ACC112 (cell line): ENCODE measurements at regions not wholly inside any gene's neighbourhood (a gene's known extent, or its start where the extent isn't known, plus 50 kb on each side); places are given as distances from the start of the nearest gene placed in this dataset.
A peak's percentile ranks its signal among the peaks of the same experiment; 100 is the strongest.

Experiments used
- H2AFZ ChIP-seq: fragments of 200-600 bp; sonication (generic); one replicate; pipeline ENCODE4 v1.6.0; 2017; ENCODE audit warnings: antibody characterized with exemption, low read length; ENCODE audit not compliant: unreplicated experiment
- H3K27ac ChIP-seq: fragments of 200-600 bp; sonication (generic); 2 replicates; pipeline ENCODE4 v1.5.1; 2014; ENCODE audit warnings: low read depth, mild to moderate bottlenecking, antibody characterized with exemption, low read length, moderate library complexity
- H3K27me3 ChIP-seq: fragments of 200-600 bp; sonication (generic); 2 replicates; pipeline ENCODE4 v1.6.1; 2014; ENCODE audit warnings: mild to moderate bottlenecking, antibody characterized with exemption, low read length, moderate library complexity, mixed read lengths; ENCODE audit not compliant: insufficient read depth
- H3K36me3 ChIP-seq: fragments of 200-600 bp; sonication (generic); 2 replicates; pipeline ENCODE4 v1.6.1; 2016; ENCODE audit warnings: mild to moderate bottlenecking, antibody characterized with exemption, low read length, moderate library complexity, mixed read lengths; ENCODE audit not compliant: insufficient read depth
- H3K4me1 ChIP-seq: fragments of 200-600 bp; sonication (generic); one replicate; pipeline ENCODE4 v1.6.1; 2016; ENCODE audit warnings: low read length, mixed read lengths; ENCODE audit not compliant: insufficient read depth, unreplicated experiment, control insufficient read depth
- H3K4me3 ChIP-seq: fragments of 200-600 bp; sonication (generic); 2 replicates; pipeline ENCODE4 v1.5.1; 2014; ENCODE audit warnings: mild to moderate bottlenecking, low read depth, low read length
- H3K79me2 ChIP-seq: fragments of 200-600 bp; sonication (generic); one replicate; pipeline ENCODE4 v1.6.0; 2016; ENCODE audit warnings: low read length; ENCODE audit not compliant: control insufficient read depth, unreplicated experiment, insufficient read depth

- Histone ChIP-seq H3K36me3 (no peaks in the 10 kb centered on the region), H3K4me3 (no peak overlapping the region), H3K27ac (peak overlapping the region; percentile 17; the same call in 1 of the 2 replicates), H3K4me1 (peaks cover 24% of the 10 kb centered on the region), H3K27me3 (no peaks in the 10 kb centered on the region), H3K79me2 (no peaks in the 10 kb centered on the region), H2AFZ (no peak overlapping the region)
Observed at GRCh38 chr20:58109918-58110635, 118.4 kb downstream of the ANKRD60 start.

GRCh38 chr20:58109126-58109880 is 119.2 kb downstream of the ANKRD60 start:
- Histone ChIP-seq H3K4me3 (no peak overlapping the region), H3K4me1 (peaks cover 24% of the 10 kb centered on the region), H3K27ac (peak overlapping the region; percentile 17; the same call in 1 of the 2 replicates), H3K79me2 (no peaks in the 10 kb centered on the region), H3K36me3 (no peaks in the 10 kb centered on the region), H3K27me3 (no peaks in the 10 kb centered on the region), H2AFZ (no peak overlapping the region)

GRCh38 chr20:58107533-58107932 is 120.9 kb downstream of the ANKRD60 start:
- Histone ChIP-seq H3K4me3 (no peak overlapping the region), H2AFZ (no peak overlapping the region), H3K36me3 (no peaks in the 10 kb centered on the region), H3K27ac (no peak overlapping the region), H3K4me1 (peaks cover 22% of the 10 kb centered on the region), H3K79me2 (no peaks in the 10 kb centered on the region), H3K27me3 (no peaks in the 10 kb centered on the region)

GRCh38 chr20:58106143-58106750 is 122.2 kb downstream of the ANKRD60 start:
- no peak overlapping the region for H2AFZ ChIP-seq
- no peaks in the 10 kb centered on the region for H3K79me2 ChIP-seq
- H3K27ac ChIP-seq: no peak overlapping the region
- H3K36me3 ChIP-seq: no peaks in the 10 kb centered on the region
- no peak overlapping the region for H3K4me3 ChIP-seq
- H3K27me3 ChIP-seq: no peaks in the 10 kb centered on the region
- H3K4me1 ChIP-seq: peaks cover 9% of the 10 kb centered on the region

GRCh38 chr20:58103961-58104360 is 124.5 kb downstream of the ANKRD60 start:
- H3K27me3 ChIP-seq: no peaks in the 10 kb centered on the region
- no peak overlapping the region for H3K4me3 ChIP-seq
- H3K4me1 ChIP-seq: no peaks in the 10 kb centered on the region
- H3K27ac ChIP-seq: no peak overlapping the region
- no peaks in the 10 kb centered on the region for H3K79me2 ChIP-seq
- H2AFZ ChIP-seq: no peak overlapping the region
- H3K36me3 ChIP-seq: no peaks in the 10 kb centered on the region

- H3K4me3 ChIP-seq: no peak overlapping the region
- no peak overlapping the region for H2AFZ ChIP-seq
- H3K4me1 ChIP-seq: no peaks in the 10 kb centered on the region
- H3K79me2 ChIP-seq: no peaks in the 10 kb centered on the region
- no peaks in the 10 kb centered on the region; the same call in 1 of the 2 replicates for H3K27me3 ChIP-seq
- no peak overlapping the region for H3K27ac ChIP-seq
- no peaks in the 10 kb centered on the region for H3K36me3 ChIP-seq
Observed at GRCh38 chr20:58103517-58103904, 124.9 kb downstream of the ANKRD60 start.

GRCh38 chr20:58102744-58103516 is 125.5 kb downstream of the ANKRD60 start:
- no peak overlapping the region for H3K27ac ChIP-seq
- H3K4me3 ChIP-seq: no peak overlapping the region
- no peak overlapping the region for H2AFZ ChIP-seq

GRCh38 chr20:58102261-58102660 is 126.2 kb downstream of the ANKRD60 start:
- Histone ChIP-seq H3K27me3 (no peaks in the 10 kb centered on the region; the same call in 1 of the 2 replicates), H3K79me2 (no peaks in the 10 kb centered on the region), H3K4me3 (no peak overlapping the region), H3K36me3 (no peaks in the 10 kb centered on the region), H3K27ac (no peak overlapping the region), H3K4me1 (no peaks in the 10 kb centered on the region), H2AFZ (no peak overlapping the region)

More at GRCh38 chr20:58102744-58103516, 125.5 kb downstream of the ANKRD60 start:
- Histone ChIP-seq H3K4me1 (no peaks in the 10 kb centered on the region), H3K79me2 (no peaks in the 10 kb centered on the region), H3K27me3 (no peaks in the 10 kb centered on the region; the same call in 1 of the 2 replicates), H3K36me3 (no peaks in the 10 kb centered on the region)

GRCh38 chr20:58100731-58101356 is 127.6 kb downstream of the ANKRD60 start:
- Histone ChIP-seq H2AFZ (no peak overlapping the region), H3K4me1 (no peaks in the 10 kb centered on the region), H3K36me3 (no peaks in the 10 kb centered on the region), H3K27me3 (no peaks in the 10 kb centered on the region; the same call in 1 of the 2 replicates), H3K79me2 (no peaks in the 10 kb centered on the region), H3K4me3 (no peak overlapping the region), H3K27ac (no peak overlapping the region)
